HepG2 (cell line): ENCODE measurements at regions not wholly inside any gene's neighbourhood (a gene's known extent, or its start where the extent isn't known, plus 50 kb on each side); places are given as distances from the start of the nearest gene placed in this dataset.

Experiments used
- ATAC-seq: fragments of 200-7000 bp; cut with Tn5 transposase; 3 replicates; pipeline ENCODE4 v1.9.1; 2020; ENCODE audit warnings: mild to moderate bottlenecking, moderate library complexity
- BruUV-seq: library from RNA; stranded (reverse); fragments of 400-500 nt; replicated peaks from 2 replicates; lab custom pipeline; 2021; lab: Mats Ljungman, UMichigan
- CTCF ChIA-PET: fragments of 300-600 bp; formaldehyde crosslinking; extraction: SDS; loops from one replicate; lab custom pipeline; 2021; ENCODE audit warnings: low total read pairs, inconsistent platforms, low intra/inter-chr PET ratio; lab: Yijun Ruan, JAX
- POLR2A ChIA-PET: fragments of 350-600 bp; sonication (Branson Sonifier 250); formaldehyde crosslinking; loops from one replicate; lab custom pipeline; 2020; ENCODE audit warnings: antibody characterized with exemption, inconsistent platforms; lab: Yijun Ruan, JAX
- DNase-seq: peaks from one replicate; pipeline ENCODE4 v3.0.0-alpha.2; 2015; ENCODE audit warnings: low spot score
- FAIRE-seq: peaks from 3 replicates; lab custom pipeline; 2011; peaks lifted over from hg19 to GRCh38; lab: Jason Lieb, UNC
- H2AFZ ChIP-seq: one replicate; pipeline ENCODE4 v1.6.1; 2011; ENCODE audit warnings: low read length, inconsistent platforms
- H3K27ac ChIP-seq: fragments of 300-600 bp; 3 replicates; pipeline ENCODE4 v1.8.0; 2011; ENCODE audit warnings: mixed run types, mild to moderate bottlenecking, mixed read lengths, low read length, inconsistent platforms; ENCODE audit not compliant: insufficient read depth; ENCODE audit errors: extremely low read length
- H3K27me3 ChIP-seq, 2 experiments: fragments of 200-600 bp in 1 of 2; 2 replicates in 1 of 2; 3 replicates in 1 of 2; pipeline versions ENCODE4 v1.6.0 to v1.8.0; 2011; ENCODE audit warnings: low read length in 2 of 2, mild to moderate bottlenecking in 2 of 2, moderate library complexity in 2 of 2, inconsistent platforms in 1 of 2; ENCODE audit not compliant: insufficient read depth in 2 of 2, control insufficient read depth in 1 of 2
- H3K36me3 ChIP-seq, 2 experiments: fragments of 200-600 bp in 1 of 2; replicated peaks in 1 of 2; 2 replicates in 1 of 2; 3 replicates in 1 of 2; pipeline versions ENCODE4 v1.5.1 to v1.8.0; 2011; ENCODE audit warnings: low read length in 2 of 2, inconsistent platforms in 1 of 2; ENCODE audit not compliant: insufficient read depth in 2 of 2, control insufficient read depth in 1 of 2
- H3K4me1 ChIP-seq: 2 replicates; pipeline ENCODE4 v1.5.1; 2012; ENCODE audit warnings: low read length, inconsistent platforms; ENCODE audit not compliant: insufficient read depth
- H3K4me2 ChIP-seq: 2 replicates; pipeline ENCODE4 v1.6.0; 2011; ENCODE audit warnings: low read depth, low read length, inconsistent platforms
- H3K4me3 ChIP-seq, 3 experiments: fragments of 200-600 bp in 1 of 3; sonication (generic), shearing (Covaris generic) in 1 of 3; replicated peaks in 1 of 3; 2 replicates each; pipeline ENCODE4 v1.5.1; 2011 to 2016; ENCODE audit warnings: low read length in 3 of 3, inconsistent platforms in 2 of 3, low read depth in 2 of 3, mild to moderate bottlenecking in 2 of 3, control low read depth in 1 of 3, mixed read lengths in 1 of 3; ENCODE audit not compliant: insufficient read depth in 1 of 3
- H3K79me2 ChIP-seq: one replicate; pipeline ENCODE4 v1.6.1; 2011; ENCODE audit warnings: low read length, inconsistent platforms; ENCODE audit not compliant: insufficient read depth
- H3K9ac ChIP-seq: 2 replicates; pipeline ENCODE4 v1.6.0; 2011; ENCODE audit warnings: mild to moderate bottlenecking, low read depth, low read length, inconsistent platforms; ENCODE audit not compliant: insufficient read depth
- H3K9me3 ChIP-seq: 2 replicates; pipeline ENCODE4 v1.5.1; 2012; ENCODE audit warnings: mild to moderate bottlenecking, low read length
- H4K20me1 ChIP-seq: 2 replicates; pipeline ENCODE4 v1.6.0; 2011; ENCODE audit warnings: inconsistent platforms, mild to moderate bottlenecking, low read length, moderate library complexity; ENCODE audit not compliant: insufficient read depth
- AKAP8 ChIP-seq: sonication (generic); formaldehyde crosslinking; IDR thresholded peaks from 2 replicates; pipeline ENCODE4 v1.5.1; 2020; ENCODE audit warnings: mild to moderate bottlenecking, missing genetic modification reagents
- DPF2 ChIP-seq: sonication (generic); formaldehyde crosslinking; IDR thresholded peaks from 2 replicates; pipeline ENCODE4 v1.4.0; 2020; ENCODE audit warnings: mild to moderate bottlenecking, low read depth, missing genetic modification reagents, borderline replicate concordance
- ELF4 ChIP-seq: sonication (generic); formaldehyde crosslinking; IDR thresholded peaks from 2 replicates; pipeline ENCODE4 v1.5.0; 2020; ENCODE audit warnings: missing genetic modification reagents, mild to moderate bottlenecking, moderate library complexity, borderline replicate concordance
- FOXJ3 ChIP-seq: sonication (generic); formaldehyde crosslinking; IDR thresholded peaks from 2 replicates; pipeline ENCODE4 v1.4.0; 2020; ENCODE audit warnings: missing genetic modification reagents, mild to moderate bottlenecking, borderline replicate concordance
- GFI1 ChIP-seq: sonication (generic); formaldehyde crosslinking; IDR thresholded peaks from 2 replicates; pipeline ENCODE4 v1.5.0; 2020; ENCODE audit warnings: missing genetic modification reagents, mild to moderate bottlenecking, borderline replicate concordance
- HNF1A ChIP-seq, 2 experiments: sonication (generic) in 1 of 2; formaldehyde crosslinking in 1 of 2; IDR thresholded peaks; 2 replicates each; pipeline versions ENCODE4 v1.4.0 to v1.6.1; 2016 to 2020; ENCODE audit warnings: borderline replicate concordance in 1 of 2, low read depth in 1 of 2, mild to moderate bottlenecking in 1 of 2, missing genetic modification reagents in 1 of 2
- KLF11 ChIP-seq: IDR thresholded peaks from 2 replicates; pipeline ENCODE4 v1.6.1; 2016; ENCODE audit warnings: missing compliant biosample characterization
- KLF9 ChIP-seq: IDR thresholded peaks from 2 replicates; pipeline ENCODE4 v1.6.1; 2016; ENCODE audit warnings: low read depth
- MAZ ChIP-seq, 2 experiments: sonication (generic) in 1 of 2; formaldehyde crosslinking in 1 of 2; IDR thresholded peaks; 2 replicates each; pipeline versions ENCODE4 v1.5.0 to v1.6.1; 2012 to 2020; ENCODE audit warnings: low read depth in 2 of 2, mild to moderate bottlenecking in 2 of 2, borderline replicate concordance in 1 of 2, improper control_type of control experiment in 1 of 2, low read length in 1 of 2, missing genetic modification reagents in 1 of 2, moderate library complexity in 1 of 2
- MIER3 ChIP-seq: IDR thresholded peaks from 2 replicates; pipeline ENCODE4 v1.6.1; 2016; ENCODE audit warnings: missing compliant biosample characterization, borderline replicate concordance
- PLSCR1 ChIP-seq: sonication (generic); formaldehyde crosslinking; IDR thresholded peaks from 2 replicates; pipeline ENCODE4 v1.5.0; 2020; ENCODE audit warnings: missing genetic modification reagents, mild to moderate bottlenecking, borderline replicate concordance
- POGK ChIP-seq: sonication (generic); formaldehyde crosslinking; conservative IDR thresholded peaks from 2 replicates; pipeline ENCODE4 v1.8.0; 2022; ENCODE audit warnings: mild to moderate bottlenecking, moderate library complexity, missing genetic modification reagents
- RBFOX2 ChIP-seq: fragments of 200-400 bp; formaldehyde crosslinking; IDR thresholded peaks from 2 replicates; pipeline ENCODE4 v1.6.1; 2017; ENCODE audit warnings: low read depth, mild to moderate bottlenecking, low read length
- SNAPC2 ChIP-seq: sonication (generic); formaldehyde crosslinking; IDR thresholded peaks from 2 replicates; pipeline ENCODE4 v1.8.1; 2022; ENCODE audit warnings: mild to moderate bottlenecking, missing genetic modification reagents
- SRSF4 ChIP-seq: fragments of 200-400 bp; formaldehyde crosslinking; IDR thresholded peaks from one replicate; pipeline ENCODE4 v1.6.1; 2018; ENCODE audit warnings: mild to moderate bottlenecking, low read depth, low read length, moderate library complexity; ENCODE audit not compliant: poor library complexity, severe bottlenecking
- ZNF567 ChIP-seq: sonication (generic); formaldehyde crosslinking; IDR thresholded peaks from 2 replicates; pipeline ENCODE4 v1.8.1; 2023; ENCODE audit warnings: mild to moderate bottlenecking, missing genetic modification reagents, borderline replicate concordance
- WGBS: methylation state at CpG from one replicate; pipeline ENCODE4 v1.1.6; 2017; ENCODE audit warnings: low lambda C conversion rate; 5-methylcytosine and 5-hydroxymethylcytosine counted together
- in situ Hi-C: cut with HindIII; loops from 2 replicates; pipeline ENCODE4 v1.10.0; 2017; ENCODE audit warnings: low pct_unique_long_range_greater_than_20kb; ENCODE audit not compliant: extremely low pct_ligation_motif_present
- intact Hi-C: fragments of 100-400 bp; cut with micrococcal nuclease; formaldehyde crosslinking; loops from one replicate; pipeline ENCODE4 v1.10.0; 2022; ENCODE audit not compliant: unreplicated experiment

GRCh38 chr1:40923511-40924020 lies 55.9 kb upstream of the CTPS1 start:
- ChIA-PET POLR2A (interaction anchor here (1.1 kb wide), 2 partner anchors 61 kb away, joined by 3 to 12 read pairs; partner anchors contain the start of gene CITED4), CTCF (no interaction called here)
- H3K9ac ChIP-seq = no peak overlapping the region
- no peaks in the 10 kb centered on the region for H4K20me1 ChIP-seq
- no peak overlapping the region for H3K27ac ChIP-seq
- no peak overlapping the region for H3K4me2 ChIP-seq
- BruUV-seq = no TSS peak
- FAIRE-seq (no peak), ATAC-seq (no peak), DNase-seq (no peak)
- intact Hi-C loops (loop anchor here (1.0 kb wide), 1 partner anchor 24 kb away; no protein-coding TSS in a partner anchor), in situ Hi-C loops (no loop called here)
- H3K9me3 ChIP-seq = no peaks in the 10 kb centered on the region
- no peaks in the 10 kb centered on the region for H3K79me2 ChIP-seq
- no peaks in the 10 kb centered on the region for H3K36me3 ChIP-seq
- WGBS = 87% methylated on average over 3 of the region's 3 CpGs
- no peak overlapping the region for H3K4me3 ChIP-seq
- H3K4me1 ChIP-seq = peaks cover 85% of the 10 kb centered on the region
- no peaks in the 10 kb centered on the region for H3K27me3 ChIP-seq
- no peak overlapping the region for H2AFZ ChIP-seq
- TF ChIP-seq ELF4 (CRISPR knock-in tag) (no peak), AKAP8 (CRISPR knock-in tag) (no peak), MAZ (IDR thresholded peaks at IDR 0.05; ENCODE audit: borderline replicate concordance, low read depth, low read length) (no peak), MAZ (CRISPR knock-in tag; IDR thresholded peaks at IDR 0.05; ENCODE audit: low read depth) (no peak), MIER3 (CRISPR knock-in tag) (no peak), KLF9 (CRISPR knock-in tag) (no peak), DPF2 (no peak), ZNF567 (CRISPR knock-in tag) (no peak), HNF1A (IDR thresholded peaks at IDR 0.05; ENCODE audit: low read depth) (no peak), HNF1A (CRISPR knock-in tag; IDR thresholded peaks at IDR 0.05; ENCODE audit: borderline replicate concordance) (no peak), GFI1 (CRISPR knock-in tag) (no peak), SRSF4 (no peak), RBFOX2 (no peak), PLSCR1 (CRISPR knock-in tag) (no peak), POGK (CRISPR knock-in tag) (no peak), KLF11 (CRISPR knock-in tag) (no peak), FOXJ3 (CRISPR knock-in tag) (no peak), SNAPC2 (CRISPR knock-in tag) (no peak)
